ENCODE measurements at regions not wholly inside any gene's neighbourhood (a gene's known extent, or its start where the extent isn't known, plus 50 kb on each side); places are given as distances from the start of the nearest gene placed in this dataset.

DNA sequence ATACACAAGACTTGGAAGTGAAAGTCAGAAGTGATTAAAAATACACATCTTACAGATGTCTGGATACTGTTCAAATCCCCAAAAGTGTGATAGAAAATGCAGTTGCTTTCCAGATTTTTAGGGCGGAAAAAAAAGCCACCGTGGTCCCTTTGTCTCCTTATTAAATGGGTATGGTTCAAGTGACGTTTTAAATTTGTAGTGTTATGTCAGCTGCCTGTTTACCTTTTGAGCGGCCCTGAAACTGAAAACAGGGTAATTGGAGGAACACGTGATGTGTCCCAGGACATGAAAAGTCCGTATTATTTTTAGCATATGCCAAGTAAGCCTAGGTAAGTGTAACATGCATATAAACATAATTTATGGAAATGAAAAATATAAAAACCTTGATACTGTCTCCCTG lies 109.0 kb upstream of the PDZRN3 start:
- no peaks in the 10 kb centered on the region for H3K4me1 ChIP-seq (ENCODE audit: control insufficient read depth, insufficient read depth, low read length)
- BruUV-seq (replicated peaks) = no TSS peak
- no peak overlapping the region for H3K9ac ChIP-seq (ENCODE audit: control insufficient read depth, insufficient read depth, low read length)
- DNase-seq (ENCODE audit: low read depth, low spot score) (no peak), ATAC-seq (no peak), FAIRE-seq (no peak)
- POLR2A ChIA-PET = no interaction called here
- no peak overlapping the region for H3K4me3 ChIP-seq
- H3K9me3 ChIP-seq (replicated peaks; ENCODE audit: control insufficient read depth, insufficient read depth, low read length) = no peaks in the 10 kb centered on the region
- H2AFZ ChIP-seq (ENCODE audit: control insufficient read depth, low read depth, low read length) = no peak overlapping the region
- RAD21 ChIA-PET (ENCODE audit: unreplicated experiment) = no interaction called here
- H4K20me1 ChIP-seq (ENCODE audit: control insufficient read depth, insufficient read depth) = no peaks in the 10 kb centered on the region
- intact Hi-C loops (cut with micrococcal nuclease; ENCODE audit: unreplicated experiment) (no loop called here), in situ Hi-C loops (cut with MboI) (no loop called here)
- no peaks in the 10 kb centered on the region for H3K79me2 ChIP-seq (ENCODE audit: control insufficient read depth, insufficient read depth, low read length)
- TF ChIP-seq, protein P1, sequence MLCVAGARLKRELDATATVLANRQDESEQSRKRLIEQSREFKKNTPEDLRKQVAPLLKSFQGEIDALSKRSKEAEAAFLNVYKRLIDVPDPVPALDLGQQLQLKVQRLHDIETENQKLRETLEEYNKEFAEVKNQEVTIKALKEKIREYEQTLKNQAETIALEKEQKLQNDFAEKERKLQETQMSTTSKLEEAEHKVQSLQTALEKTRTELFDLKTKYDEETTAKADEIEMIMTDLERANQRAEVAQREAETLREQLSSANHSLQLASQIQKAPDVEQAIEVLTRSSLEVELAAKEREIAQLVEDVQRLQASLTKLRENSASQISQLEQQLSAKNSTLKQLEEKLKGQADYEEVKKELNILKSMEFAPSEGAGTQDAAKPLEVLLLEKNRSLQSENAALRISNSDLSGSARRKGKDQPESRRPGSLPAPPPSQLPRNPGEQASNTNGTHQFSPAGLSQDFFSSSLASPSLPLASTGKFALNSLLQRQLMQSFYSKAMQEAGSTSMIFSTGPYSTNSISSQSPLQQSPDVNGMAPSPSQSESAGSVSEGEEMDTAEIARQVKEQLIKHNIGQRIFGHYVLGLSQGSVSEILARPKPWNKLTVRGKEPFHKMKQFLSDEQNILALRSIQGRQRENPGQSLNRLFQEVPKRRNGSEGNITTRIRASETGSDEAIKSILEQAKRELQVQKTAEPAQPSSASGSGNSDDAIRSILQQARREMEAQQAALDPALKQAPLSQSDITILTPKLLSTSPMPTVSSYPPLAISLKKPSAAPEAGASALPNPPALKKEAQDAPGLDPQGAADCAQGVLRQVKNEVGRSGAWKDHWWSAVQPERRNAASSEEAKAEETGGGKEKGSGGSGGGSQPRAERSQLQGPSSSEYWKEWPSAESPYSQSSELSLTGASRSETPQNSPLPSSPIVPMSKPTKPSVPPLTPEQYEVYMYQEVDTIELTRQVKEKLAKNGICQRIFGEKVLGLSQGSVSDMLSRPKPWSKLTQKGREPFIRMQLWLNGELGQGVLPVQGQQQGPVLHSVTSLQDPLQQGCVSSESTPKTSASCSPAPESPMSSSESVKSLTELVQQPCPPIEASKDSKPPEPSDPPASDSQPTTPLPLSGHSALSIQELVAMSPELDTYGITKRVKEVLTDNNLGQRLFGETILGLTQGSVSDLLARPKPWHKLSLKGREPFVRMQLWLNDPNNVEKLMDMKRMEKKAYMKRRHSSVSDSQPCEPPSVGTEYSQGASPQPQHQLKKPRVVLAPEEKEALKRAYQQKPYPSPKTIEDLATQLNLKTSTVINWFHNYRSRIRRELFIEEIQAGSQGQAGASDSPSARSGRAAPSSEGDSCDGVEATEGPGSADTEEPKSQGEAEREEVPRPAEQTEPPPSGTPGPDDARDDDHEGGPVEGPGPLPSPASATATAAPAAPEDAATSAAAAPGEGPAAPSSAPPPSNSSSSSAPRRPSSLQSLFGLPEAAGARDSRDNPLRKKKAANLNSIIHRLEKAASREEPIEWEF (IDR thresholded peaks at IDR 0.05; ENCODE audit: insufficient replicate concordance, low read depth, low read length) = no peak
- TF ChIP-seq BCL11A (IDR thresholded peaks at IDR 0.05; ENCODE audit: low read depth, low read length) (no peak), CBX3 (IDR thresholded peaks at IDR 0.05; ENCODE audit: borderline replicate concordance, low read depth) (no peak), SMAD1 (IDR thresholded peaks at IDR 0.05; ENCODE audit: low read depth, partially characterized antibody) (no peak), POLR2AphosphoS2 (IDR thresholded peaks at IDR 0.05; ENCODE audit: low read depth, low read length) (no peak)
- H3K4me2 ChIP-seq (ENCODE audit: control insufficient read depth, insufficient read depth) = no peak overlapping the region
- 11% methylated on average over 6 of the region's 6 CpGs for WGBS (ENCODE audit: insufficient coverage, insufficient replicate concordance, low lambda C conversion rate, missing lambda C conversion rate)
- SMC1A ChIA-PET (ENCODE audit: uncharacterized antibody, unreplicated experiment) = interaction anchor here (1.1 kb wide), 1 partner anchor 10 kb away, joined by 3 read pairs; no protein-coding TSS in a partner anchor
- no peak overlapping the region for H3K27ac ChIP-seq (ENCODE audit: control insufficient read depth, insufficient read depth)
- no peaks in the 10 kb centered on the region for H3K27me3 ChIP-seq (replicated peaks in 1 of 2; ENCODE audit: control insufficient read depth in 2 of 2, insufficient read depth in 2 of 2, low read length in 1 of 2)
- CTCF ChIA-PET = no interaction called here
- H3K36me3 ChIP-seq (ENCODE audit: control insufficient read depth in 2 of 2, insufficient read depth in 2 of 2, low read length in 1 of 2) = no peaks in the 10 kb centered on the region

Data from GM12878 (cell line).